ENCODE measurements at regions not wholly inside any gene's neighbourhood (a gene's known extent, or its start where the extent isn't known, plus 50 kb on each side); places are given as distances from the start of the nearest gene placed in this dataset.
"Not testable (repeated sequence)": the region's sequence is repeated elsewhere in the genome, so short reads cannot be mapped to it uniquely, and the experiment has no call there.

DNA sequence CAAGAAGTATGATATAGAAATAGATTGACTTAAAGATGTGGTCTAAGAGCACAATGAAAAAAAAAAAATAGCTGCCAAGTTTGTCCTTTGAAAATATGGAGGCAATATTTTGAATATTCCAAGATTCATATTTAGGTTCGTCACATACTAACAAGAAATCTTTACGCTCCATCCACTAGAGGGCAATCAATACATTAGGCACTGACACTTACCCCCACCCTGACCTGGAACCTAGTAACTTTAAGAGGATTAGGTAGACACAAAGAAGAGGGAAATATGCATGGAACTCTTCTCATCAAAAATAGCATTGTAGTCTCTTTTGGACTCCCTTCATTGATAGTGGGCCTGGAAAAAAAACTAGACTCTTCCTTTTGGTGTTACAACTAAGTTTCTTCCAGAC lies 1108.1 kb downstream of the PCDH19 start:
- Histone ChIP-seq H4K20me1 (ENCODE audit: insufficient read depth) (no peaks in the 10 kb centered on the region), H3K9ac (no peak overlapping the region), H3K27me3 (replicated peaks; ENCODE audit: insufficient read depth) (no peaks in the 10 kb centered on the region), H2AFZ (no peak overlapping the region), H3K9me2 (ENCODE audit: insufficient read depth) (no peaks in the 10 kb centered on the region), H3K79me2 (ENCODE audit: insufficient read depth) (no peaks in the 10 kb centered on the region), H3K36me3 (ENCODE audit: low read depth) (no peaks in the 10 kb centered on the region), H3K27ac (no peak overlapping the region), H3K4me3 (no peak overlapping the region), H3K9me3 (ENCODE audit: low read depth) (no peaks in the 10 kb centered on the region), H3K4me2 (ENCODE audit: unreplicated experiment) (no peak overlapping the region), H3K4me1 (ENCODE audit: insufficient read depth) (no peaks in the 10 kb centered on the region), H3F3A (ENCODE audit: insufficient read depth) (no peaks in the 10 kb centered on the region)
- peak; percentile 2 for DNase-seq
- WGBS, 2 experiments (ENCODE audit: low coverage in 1 of 2, low lambda C conversion rate in 2 of 2, missing lambda C conversion rate in 2 of 2): 35 to 55% methylated on average over 2 of the region's 2 CpGs
- no peak for TF ChIP-seq EZH2 (IDR thresholded peaks at IDR 0.05; ENCODE audit: insufficient read depth, poor library complexity, severe bottlenecking)
- in situ Hi-C loops (cut with MboI): no loop called here

DNA sequence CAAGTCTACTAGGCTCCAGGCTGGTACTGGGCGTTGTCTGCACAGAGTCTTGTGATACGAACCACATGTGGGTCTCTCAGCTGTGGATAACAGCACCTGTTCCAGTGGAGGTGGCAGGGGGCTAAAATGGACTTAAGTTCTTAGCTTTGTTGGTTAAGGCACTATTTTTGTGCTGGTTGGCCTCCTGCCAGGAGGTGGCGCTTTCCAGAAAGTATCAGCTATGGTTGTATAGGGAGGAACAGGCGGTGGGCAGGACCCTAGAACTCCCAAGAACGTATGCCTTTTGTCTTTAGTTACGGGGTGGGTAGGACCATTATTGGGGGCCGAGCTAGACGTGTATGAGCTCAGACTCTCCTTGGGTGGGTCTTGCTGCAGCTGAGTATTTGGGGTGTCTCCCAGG lies 1138.4 kb downstream of the PCDH19 start:
- whole genome bisulfite sequencing, 2 experiments (ENCODE audit: low coverage in 1 of 2, low lambda C conversion rate in 2 of 2, missing lambda C conversion rate in 2 of 2): 34 to 40% methylated on average over 7 to 8 of the region's 8 CpGs
- in situ Hi-C loops (cut with MboI): no loop called here
- Histone ChIP-seq H3K9me2 (ENCODE audit: insufficient read depth) (no peaks in the 10 kb centered on the region), H3K27ac (no peak overlapping the region), H2AFZ (no peak overlapping the region), H3K27me3 (replicated peaks; ENCODE audit: insufficient read depth) (no peaks in the 10 kb centered on the region), H3K9ac (no peak overlapping the region), H3K4me1 (ENCODE audit: insufficient read depth) (no peaks in the 10 kb centered on the region), H3F3A (ENCODE audit: insufficient read depth) (no peaks in the 10 kb centered on the region), H3K79me2 (ENCODE audit: insufficient read depth) (no peaks in the 10 kb centered on the region), H3K36me3 (ENCODE audit: low read depth) (no peaks in the 10 kb centered on the region), H4K20me1 (ENCODE audit: insufficient read depth) (no peaks in the 10 kb centered on the region), H3K9me3 (ENCODE audit: low read depth) (no peaks in the 10 kb centered on the region), H3K4me2 (ENCODE audit: unreplicated experiment) (no peak overlapping the region), H3K4me3 (no peak overlapping the region)
- no peak for TF ChIP-seq EZH2phosphoT487 (IDR thresholded peaks at IDR 0.05; ENCODE audit: insufficient read depth, low read depth)
- TF ChIP-seq EZH2 (IDR thresholded peaks at IDR 0.05; ENCODE audit: insufficient read depth, poor library complexity, severe bottlenecking): no peak
- DNase-seq: no peak

- no peak for DNase-seq
- Histone ChIP-seq H3K4me2 (ENCODE audit: unreplicated experiment) (no peak overlapping the region), H2AFZ (no peak overlapping the region), H3K4me3 (no peak overlapping the region), H3K9me3 (ENCODE audit: low read depth) (no peaks in the 10 kb centered on the region), H4K20me1 (ENCODE audit: insufficient read depth) (no peaks in the 10 kb centered on the region), H3K27me3 (replicated peaks; ENCODE audit: insufficient read depth) (no peaks in the 10 kb centered on the region), H3K27ac (no peak overlapping the region), H3K9me2 (ENCODE audit: insufficient read depth) (no peaks in the 10 kb centered on the region), H3K4me1 (ENCODE audit: insufficient read depth) (no peaks in the 10 kb centered on the region), H3F3A (ENCODE audit: insufficient read depth) (no peaks in the 10 kb centered on the region), H3K79me2 (ENCODE audit: insufficient read depth) (no peaks in the 10 kb centered on the region), H3K9ac (no peak overlapping the region), H3K36me3 (ENCODE audit: low read depth) (no peaks in the 10 kb centered on the region)
- in situ Hi-C loops (cut with MboI): no loop called here
- 31 to 46% methylated on average over 2 of the region's 2 CpGs for WGBS, 2 experiments (ENCODE audit: low coverage in 1 of 2, low lambda C conversion rate in 2 of 2, missing lambda C conversion rate in 2 of 2)
- no peak for TF ChIP-seq EZH2phosphoT487 (IDR thresholded peaks at IDR 0.05; ENCODE audit: insufficient read depth, low read depth)
- TF ChIP-seq EZH2 (IDR thresholded peaks at IDR 0.05; ENCODE audit: insufficient read depth, poor library complexity, severe bottlenecking): no peak
Measured at GRCh38 chrX:99266255-99266654, 1143.8 kb downstream of the PCDH19 start.

GRCh38 chrX:99248180-99248579 lies 1161.9 kb downstream of the PCDH19 start:
- Histone ChIP-seq H3K9me2 (ENCODE audit: insufficient read depth) (no peaks in the 10 kb centered on the region), H3K27me3 (replicated peaks; ENCODE audit: insufficient read depth) (no peaks in the 10 kb centered on the region), H3K4me3 (no peak overlapping the region), H3K9ac (no peak overlapping the region), H3K9me3 (ENCODE audit: low read depth) (no peaks in the 10 kb centered on the region), H3K4me2 (ENCODE audit: unreplicated experiment) (no peak overlapping the region), H3F3A (ENCODE audit: insufficient read depth) (no peaks in the 10 kb centered on the region), H4K20me1 (ENCODE audit: insufficient read depth) (no peaks in the 10 kb centered on the region), H3K36me3 (ENCODE audit: low read depth) (no peaks in the 10 kb centered on the region), H3K79me2 (ENCODE audit: insufficient read depth) (no peaks in the 10 kb centered on the region), H2AFZ (no peak overlapping the region), H3K27ac (no peak overlapping the region), H3K4me1 (ENCODE audit: insufficient read depth) (no peaks in the 10 kb centered on the region)
- no peak for DNase-seq
- TF ChIP-seq EZH2 (IDR thresholded peaks at IDR 0.05; ENCODE audit: insufficient read depth, poor library complexity, severe bottlenecking) (no peak), EZH2phosphoT487 (IDR thresholded peaks at IDR 0.05; ENCODE audit: insufficient read depth, low read depth) (no peak)
- in situ Hi-C loops (cut with MboI): no loop called here

- Histone ChIP-seq H3K9me3 (ENCODE audit: low read depth) (no peaks in the 10 kb centered on the region), H3K4me2 (ENCODE audit: unreplicated experiment) (no peak overlapping the region), H3K9ac (no peak overlapping the region), H3K79me2 (ENCODE audit: insufficient read depth) (no peaks in the 10 kb centered on the region), H3K9me2 (ENCODE audit: insufficient read depth) (no peaks in the 10 kb centered on the region), H3K4me1 (ENCODE audit: insufficient read depth) (no peaks in the 10 kb centered on the region), H3K27ac (no peak overlapping the region), H4K20me1 (ENCODE audit: insufficient read depth) (no peaks in the 10 kb centered on the region), H3F3A (ENCODE audit: insufficient read depth) (no peaks in the 10 kb centered on the region), H3K36me3 (ENCODE audit: low read depth) (no peaks in the 10 kb centered on the region), H3K27me3 (replicated peaks; ENCODE audit: insufficient read depth) (no peaks in the 10 kb centered on the region), H2AFZ (no peak overlapping the region), H3K4me3 (no peak overlapping the region)
- no peak for DNase-seq
- WGBS, 2 experiments (ENCODE audit: low coverage in 1 of 2, low lambda C conversion rate in 2 of 2, missing lambda C conversion rate in 2 of 2): 30 to 50% methylated on average over 2 to 3 of the region's 4 CpGs
- in situ Hi-C loops (cut with MboI): no loop called here
- TF ChIP-seq EZH2 (IDR thresholded peaks at IDR 0.05; ENCODE audit: insufficient read depth, poor library complexity, severe bottlenecking) (no peak), EZH2phosphoT487 (IDR thresholded peaks at IDR 0.05; ENCODE audit: insufficient read depth, low read depth) (no peak)
Measured at GRCh38 chrX:99242001-99242400, 1168.1 kb downstream of the PCDH19 start.

DNA sequence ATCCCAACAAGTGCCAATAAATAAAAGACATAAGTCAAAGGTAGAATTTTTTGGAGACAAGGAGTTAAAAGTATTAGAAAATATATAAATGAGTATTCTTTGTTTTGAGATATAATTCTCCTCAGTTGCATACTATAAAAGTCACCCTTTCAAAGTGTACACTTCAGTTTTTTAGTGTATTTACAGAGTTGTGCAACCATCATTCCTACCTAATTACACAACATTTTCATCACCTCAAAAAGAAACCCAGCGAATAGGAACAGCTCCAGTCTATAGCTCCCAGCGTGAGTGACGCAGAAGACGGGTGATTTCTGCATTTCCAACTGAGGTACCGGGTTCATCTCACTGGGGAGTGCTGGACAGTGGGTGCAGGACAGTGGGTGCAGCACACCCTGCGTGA lies 1175.7 kb downstream of the PCDH19 start:
- H3K4me2 ChIP-seq (ENCODE audit: unreplicated experiment); H3K27ac ChIP-seq; H4K20me1 ChIP-seq (ENCODE audit: insufficient read depth); DNase-seq; H3K4me3 ChIP-seq; H3K4me1 ChIP-seq (ENCODE audit: insufficient read depth); in situ Hi-C loops (cut with MboI); H2AFZ ChIP-seq; H3K9me3 ChIP-seq (ENCODE audit: low read depth); H3K9me2 ChIP-seq (ENCODE audit: insufficient read depth); H3K27me3 ChIP-seq (replicated peaks; ENCODE audit: insufficient read depth); H3K36me3 ChIP-seq (ENCODE audit: low read depth); H3K9ac ChIP-seq; H3F3A ChIP-seq (ENCODE audit: insufficient read depth); H3K79me2 ChIP-seq (ENCODE audit: insufficient read depth): not testable (repeated sequence)
- WGBS, 2 experiments (ENCODE audit: low coverage in 1 of 2, low lambda C conversion rate in 2 of 2, missing lambda C conversion rate in 2 of 2): 34 to 45% methylated on average over 6 of the region's 6 CpGs
